Activated CD8-positive, alpha-beta T cell treated with anti-CD3 and anti-CD28 coated beads for 36 hours (primary cell): ENCODE measurements at regions not wholly inside any gene's neighbourhood (a gene's known extent, or its start where the extent isn't known, plus 50 kb on each side); places are given as distances from the start of the nearest gene placed in this dataset.

Source experiments
- ATAC-seq: fragments of 200-7000 bp; cut with Tn5 transposase; one replicate; pipeline ENCODE4 v1.10.0; 2021; ENCODE audit warnings: mild to moderate bottlenecking, moderate library complexity
- CTCF ChIA-PET: fragments of 350-600 bp; sonication (Branson Sonifier 250); formaldehyde crosslinking; loops from one replicate; lab custom pipeline; 2021; ENCODE audit warnings: antibody characterized with exemption; lab: Charles Lee
- POLR2A ChIA-PET: fragments of 350-600 bp; sonication (Branson Sonifier 250); formaldehyde crosslinking; loops from one replicate; lab custom pipeline; 2021; ENCODE audit warnings: antibody characterized with exemption; lab: Charles Lee
- DNase-seq: peaks from one replicate; pipeline ENCODE4 v3.0.0-alpha.2; 2020
- H3K27ac Mint-ChIP-seq: one replicate; pipeline ENCODE4 v1.8.0; 2021; ENCODE audit warnings: mild to moderate bottlenecking, mixed read lengths
- H3K27me3 Mint-ChIP-seq: one replicate; pipeline ENCODE4 v1.8.0; 2021; ENCODE audit warnings: mixed read lengths
- H3K36me3 Mint-ChIP-seq: one replicate; pipeline ENCODE4 v1.8.0; 2021; ENCODE audit warnings: low read depth, mixed read lengths
- H3K4me1 Mint-ChIP-seq: one replicate; pipeline ENCODE4 v1.8.0; 2021; ENCODE audit warnings: low read depth, mixed read lengths
- H3K4me3 Mint-ChIP-seq: one replicate; pipeline ENCODE4 v1.8.0; 2021; ENCODE audit warnings: mild to moderate bottlenecking, moderate library complexity, mixed read lengths
- H3K9me3 Mint-ChIP-seq: one replicate; pipeline ENCODE4 v1.8.0; 2021; ENCODE audit warnings: mixed read lengths
- CTCF ChIP-seq: fragments of 200-600 bp; IDR thresholded peaks from one replicate; pipeline ENCODE4 v1.8.0; 2022; ENCODE audit warnings: antibody characterized with exemption, mild to moderate bottlenecking
- intact Hi-C: fragments of 100-400 bp; cut with micrococcal nuclease; formaldehyde crosslinking; loops from one replicate; pipeline ENCODE4 v1.10.0; 2022

DNA sequence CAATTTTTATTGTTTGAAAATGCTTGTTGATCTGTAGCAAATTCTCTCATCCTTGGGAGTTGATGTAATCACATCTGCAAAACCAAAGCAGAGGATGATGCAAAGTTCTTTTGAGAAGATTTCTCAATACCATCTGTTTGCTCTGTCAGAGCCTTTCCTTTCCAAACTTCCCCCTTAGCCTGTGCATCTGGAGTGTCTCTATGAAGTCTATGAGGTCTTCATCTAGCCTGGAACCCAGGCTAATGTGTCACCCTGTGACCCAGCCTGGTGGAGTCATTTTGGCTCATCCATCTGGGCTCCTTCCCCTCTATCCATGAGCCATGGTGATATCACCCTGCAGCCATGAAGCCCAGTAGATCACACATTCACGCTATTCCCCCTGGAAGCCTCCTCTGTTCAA is 123.2 kb upstream of the SLC7A14 start:
- POLR2A ChIA-PET = no interaction called here
- Mint-ChIP-seq H3K27ac (no peak overlapping the region), H3K4me1 (no peaks in the 10 kb centered on the region), H3K36me3 (no peaks in the 10 kb centered on the region), H3K4me3 (no peak overlapping the region), H3K9me3 (peaks cover 3% of the 10 kb centered on the region), H3K27me3 (peaks cover 21% of the 10 kb centered on the region)
- intact Hi-C loops = no loop called here
- DNase-seq (no peak), ATAC-seq (no peak)
- CTCF ChIA-PET = no interaction called here
- no peak for TF ChIP-seq CTCF

DNA sequence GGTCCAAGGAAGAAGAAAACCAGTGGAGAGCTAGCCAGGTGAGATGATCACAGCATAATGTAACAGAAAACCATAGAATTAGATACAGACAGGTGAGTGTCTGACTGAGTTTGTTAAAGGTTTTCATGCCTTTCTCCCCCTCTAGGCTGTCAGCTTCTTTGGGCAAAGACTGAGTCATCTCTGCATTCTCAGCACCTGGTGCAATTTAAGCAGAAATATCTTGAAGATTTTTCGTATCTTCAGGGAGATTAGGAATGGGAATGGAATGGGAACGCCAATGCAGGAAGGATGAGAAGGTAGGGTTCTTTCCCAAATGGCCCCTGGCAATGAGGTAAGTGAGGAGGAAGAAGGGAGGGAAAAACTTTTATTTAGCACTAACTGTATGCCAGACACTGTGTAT is 122.0 kb upstream of the SLC7A14 start:
- H3K4me3 Mint-ChIP-seq = no peak overlapping the region
- CTCF ChIA-PET = no interaction called here
- no peak for DNase-seq
- peaks cover 3% of the 10 kb centered on the region for H3K9me3 Mint-ChIP-seq
- intact Hi-C loops = no loop called here
- H3K27me3 Mint-ChIP-seq = peaks cover 21% of the 10 kb centered on the region
- no peak for ATAC-seq
- no peak overlapping the region for H3K27ac Mint-ChIP-seq
- no peaks in the 10 kb centered on the region for H3K36me3 Mint-ChIP-seq
- no peak for TF ChIP-seq CTCF
- POLR2A ChIA-PET = no interaction called here
- no peaks in the 10 kb centered on the region for H3K4me1 Mint-ChIP-seq

DNA sequence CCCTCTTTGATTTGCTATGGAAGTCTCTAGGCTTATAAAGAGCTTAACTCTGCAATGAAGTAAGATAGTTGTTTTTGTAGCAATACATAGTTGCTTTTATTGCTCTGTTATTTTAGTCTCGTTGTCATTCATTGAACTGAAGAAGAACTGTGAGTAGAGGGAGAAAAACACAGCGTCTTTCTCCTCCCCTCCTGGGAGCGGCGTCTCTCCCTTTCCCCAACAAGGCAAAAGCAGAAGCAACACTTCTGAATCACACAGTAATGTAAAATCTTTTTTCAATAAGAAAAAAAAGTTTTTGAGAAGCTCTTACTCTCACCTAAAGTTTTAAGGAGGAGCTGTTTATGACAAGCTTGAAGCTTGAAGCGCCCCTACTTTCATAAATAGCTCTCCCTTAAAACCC is 119.3 kb upstream of the SLC7A14 start:
- H3K36me3 Mint-ChIP-seq = no peaks in the 10 kb centered on the region
- no peak for TF ChIP-seq CTCF
- CTCF ChIA-PET = interaction anchor here (1.2 to 1.6 kb wide), 2 partner anchors 15 to 291 kb away, joined by 4 to 5 read pairs; no protein-coding TSS in a partner anchor
- peaks cover 8% of the 10 kb centered on the region for H3K27me3 Mint-ChIP-seq
- DNase-seq = no peak
- intact Hi-C loops = no loop called here
- no peak for ATAC-seq
- H3K4me3 Mint-ChIP-seq = no peak overlapping the region
- no peaks in the 10 kb centered on the region for H3K4me1 Mint-ChIP-seq
- H3K27ac Mint-ChIP-seq = no peak overlapping the region
- peaks cover 3% of the 10 kb centered on the region for H3K9me3 Mint-ChIP-seq
- POLR2A ChIA-PET = no interaction called here

DNA sequence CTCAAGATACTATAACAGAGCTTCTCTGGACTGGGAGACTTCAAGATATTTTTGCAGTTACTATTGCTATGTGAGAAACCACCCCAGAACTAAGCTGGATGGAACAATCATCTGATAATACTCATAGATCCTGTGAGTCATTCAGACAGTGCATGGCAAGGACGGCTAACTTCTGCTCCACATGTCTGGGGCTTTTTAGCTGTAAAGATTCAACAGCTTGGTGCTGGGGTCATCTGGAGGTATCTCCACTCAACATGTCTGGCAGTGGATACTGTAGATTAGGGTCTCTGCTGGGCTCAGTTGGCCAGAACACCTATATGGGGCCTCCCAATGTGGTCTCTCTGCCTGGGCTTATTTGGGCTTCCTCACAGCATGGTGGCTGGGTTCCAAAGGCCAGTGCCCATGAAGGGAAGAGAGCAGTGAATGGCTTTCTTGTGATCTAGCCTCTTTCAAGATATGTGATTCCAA is 117.3 kb upstream of the SLC7A14 start:
- intact Hi-C loops = no loop called here
- Mint-ChIP-seq H3K27ac (no peak overlapping the region), H3K4me3 (no peak overlapping the region), H3K27me3 (peaks cover 6% of the 10 kb centered on the region), H3K9me3 (no peaks in the 10 kb centered on the region), H3K36me3 (no peaks in the 10 kb centered on the region), H3K4me1 (peaks cover 4% of the 10 kb centered on the region)
- POLR2A ChIA-PET = no interaction called here
- no peak for DNase-seq
- no peak for ATAC-seq
- TF ChIP-seq CTCF = no peak
- CTCF ChIA-PET = interaction anchor here (1.9 kb wide), 1 partner anchor 10 kb away, joined by 4 read pairs; no protein-coding TSS in a partner anchor

- H3K27me3 Mint-ChIP-seq = no peaks in the 10 kb centered on the region
- no peaks in the 10 kb centered on the region for H3K36me3 Mint-ChIP-seq
- DNase-seq (no peak), ATAC-seq (no peak)
- no peak overlapping the region for H3K27ac Mint-ChIP-seq
- ChIA-PET POLR2A (no interaction called here), CTCF (interaction anchor here (1.1 to 1.9 kb wide), 3 partner anchors 9 to 288 kb away, joined by 4 to 5 read pairs (median 4); no protein-coding TSS in a partner anchor)
- no peaks in the 10 kb centered on the region for H3K9me3 Mint-ChIP-seq
- intact Hi-C loops = no loop called here
- peaks cover 12% of the 10 kb centered on the region for H3K4me1 Mint-ChIP-seq
- H3K4me3 Mint-ChIP-seq = no peak overlapping the region
- no peak for TF ChIP-seq CTCF
Observed at GRCh38 chr3:170701696-170702678, 116.1 kb upstream of the SLC7A14 start.
